Effector memory CD4-positive, alpha-beta T cell (primary cell): ENCODE measurements at regions not wholly inside any gene's neighbourhood (a gene's known extent, or its start where the extent isn't known, plus 50 kb on each side); places are given as distances from the start of the nearest gene placed in this dataset.

ENCODE experiments used
- DNase-seq, 3 donors: peaks; one replicate each; pipeline ENCODE4 v3.0.0-alpha.2; 2020
- H3K27ac ChIP-seq: 2 replicates; pipeline ENCODE4 v1.7.0; 2013; ENCODE audit warnings: mild to moderate bottlenecking, low read length, moderate library complexity; ENCODE audit not compliant: insufficient read depth, poor library complexity, severe bottlenecking
- H3K27me3 ChIP-seq: replicated peaks from 2 replicates; pipeline ENCODE4 v1.7.0; 2013; ENCODE audit warnings: mild to moderate bottlenecking, low read length; ENCODE audit not compliant: insufficient read depth, control insufficient read depth, poor library complexity, severe bottlenecking
- H3K36me3 ChIP-seq: 2 replicates; pipeline ENCODE4 v1.7.0; 2013; ENCODE audit warnings: mild to moderate bottlenecking, low read length, moderate library complexity; ENCODE audit not compliant: control insufficient read depth, insufficient read depth
- H3K4me1 ChIP-seq: 2 replicates; pipeline ENCODE4 v1.7.0; 2013; ENCODE audit warnings: low read length, mild to moderate bottlenecking; ENCODE audit not compliant: control insufficient read depth, insufficient read depth, poor library complexity, severe bottlenecking
- H3K4me3 ChIP-seq: 2 replicates; pipeline ENCODE4 v1.7.0; 2013; ENCODE audit warnings: low read length, low read depth, mild to moderate bottlenecking; ENCODE audit not compliant: insufficient read depth, poor library complexity, severe bottlenecking
- H3K9me3 ChIP-seq: 2 replicates; pipeline ENCODE4 v1.7.0; 2013; ENCODE audit warnings: mild to moderate bottlenecking, low read length, moderate library complexity; ENCODE audit not compliant: control insufficient read depth

DNA sequence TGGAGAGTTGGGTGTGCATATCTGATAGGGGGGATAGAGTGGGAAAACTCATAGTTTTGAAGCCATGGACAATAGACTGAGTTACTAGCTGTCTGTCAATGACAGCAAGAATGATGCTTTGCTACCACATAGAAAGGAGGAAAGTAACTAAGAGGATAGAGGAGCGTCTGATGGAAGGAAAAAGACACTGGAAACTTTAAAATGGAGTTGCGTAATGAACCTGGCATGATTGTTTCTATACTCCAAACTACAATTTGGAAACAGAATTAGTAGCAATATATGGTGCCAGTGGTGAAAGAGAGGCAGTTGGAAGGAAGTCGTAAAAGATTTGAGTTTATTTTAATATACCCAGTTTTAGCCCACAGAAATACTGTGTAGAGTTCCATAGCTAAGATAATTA is 163.6 kb downstream of the TUSC7 start:
- no peaks in the 10 kb centered on the region for H3K27me3 ChIP-seq
- no peaks in the 10 kb centered on the region for H3K36me3 ChIP-seq
- H3K9me3 ChIP-seq, result no peaks in the 10 kb centered on the region
- no peaks in the 10 kb centered on the region for H3K4me1 ChIP-seq
- H3K27ac ChIP-seq, result no peak overlapping the region
- no peak for DNase-seq
- H3K4me3 ChIP-seq, result no peak overlapping the region

DNA sequence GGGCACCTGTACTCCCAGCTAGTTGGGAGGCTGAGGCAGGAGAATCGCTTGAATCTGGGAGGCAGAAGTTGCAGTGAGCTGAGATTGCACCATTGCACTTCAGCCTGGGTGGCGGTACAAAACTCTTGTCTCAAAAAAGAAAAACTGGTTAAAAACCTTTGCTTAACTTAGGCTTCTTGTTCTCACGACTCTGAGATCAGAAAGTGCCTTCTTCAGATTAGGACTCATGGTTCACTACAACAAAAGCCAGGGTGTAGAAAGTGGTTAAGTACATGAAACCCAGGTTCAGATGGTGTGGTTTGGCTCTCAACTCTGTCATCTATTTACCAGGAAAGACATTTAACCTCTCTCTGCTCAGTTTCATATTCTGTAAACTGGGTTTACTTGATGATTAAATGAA is 168.4 kb downstream of the TUSC7 start:
- H3K36me3 ChIP-seq, result no peaks in the 10 kb centered on the region
- H3K27me3 ChIP-seq, result no peaks in the 10 kb centered on the region
- no peak for DNase-seq
- no peak overlapping the region for H3K27ac ChIP-seq
- no peak overlapping the region for H3K4me3 ChIP-seq
- no peaks in the 10 kb centered on the region for H3K4me1 ChIP-seq
- no peaks in the 10 kb centered on the region for H3K9me3 ChIP-seq

DNA sequence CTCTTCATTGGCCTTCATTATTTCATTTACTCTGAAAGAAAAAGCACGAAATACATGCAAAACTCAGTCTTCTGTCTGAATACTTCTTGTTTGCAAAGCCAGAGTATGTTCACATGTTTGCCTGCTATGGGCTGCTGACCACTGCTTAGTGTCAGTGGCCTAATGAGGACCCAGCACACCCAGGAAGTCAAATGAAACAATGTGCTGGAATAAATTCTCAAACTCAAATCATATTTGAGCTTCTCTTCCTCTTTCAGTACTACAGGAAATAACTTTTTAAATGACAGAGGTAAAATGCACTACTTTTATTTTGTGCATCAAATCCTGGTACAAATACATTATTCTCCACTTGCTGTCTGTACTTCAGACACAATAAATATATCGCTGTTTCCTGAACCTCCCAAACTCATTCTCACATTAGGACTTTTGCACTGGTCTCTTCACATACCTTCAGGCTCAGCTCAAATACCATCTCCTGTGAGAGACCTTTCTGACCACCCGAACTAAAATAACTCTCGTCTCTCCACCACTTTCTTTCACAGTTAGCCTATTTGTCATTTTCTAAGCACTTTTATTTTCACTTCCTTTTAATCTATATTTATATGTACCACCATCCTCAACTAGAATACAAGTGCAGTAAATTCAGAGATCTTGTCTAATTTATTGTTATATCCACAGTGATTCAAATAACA is 176.8 kb downstream of the TUSC7 start:
- no peaks in the 10 kb centered on the region for H3K36me3 ChIP-seq
- H3K27me3 ChIP-seq, result no peaks in the 10 kb centered on the region
- H3K9me3 ChIP-seq, result no peaks in the 10 kb centered on the region
- H3K4me1 ChIP-seq, result no peaks in the 10 kb centered on the region
- no peak overlapping the region for H3K27ac ChIP-seq
- DNase-seq, result no peak
- H3K4me3 ChIP-seq, result no peak overlapping the region

DNA sequence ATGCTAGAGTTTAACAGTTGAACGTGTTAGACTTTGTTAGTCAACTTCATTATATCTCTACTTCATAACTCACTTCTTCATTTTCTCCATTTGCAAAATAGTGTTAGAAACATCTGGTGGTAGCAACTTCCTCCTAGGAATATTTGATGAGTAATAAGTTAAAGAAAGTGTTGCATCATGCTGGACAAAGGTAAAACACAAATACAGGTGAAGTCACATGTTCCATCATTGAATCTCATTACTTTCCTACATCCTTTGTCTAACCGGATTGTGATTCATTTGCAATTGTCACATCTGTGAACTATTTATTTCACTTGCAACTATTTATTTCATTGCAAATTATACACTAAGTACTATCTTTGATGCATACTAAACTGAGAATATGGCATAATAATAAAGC is 186.5 kb downstream of the TUSC7 start:
- no peak for DNase-seq
- H3K36me3 ChIP-seq, result no peaks in the 10 kb centered on the region
- no peaks in the 10 kb centered on the region for H3K9me3 ChIP-seq
- H3K27me3 ChIP-seq, result no peaks in the 10 kb centered on the region
- H3K4me1 ChIP-seq, result no peaks in the 10 kb centered on the region
- H3K4me3 ChIP-seq, result no peak overlapping the region
- H3K27ac ChIP-seq, result no peak overlapping the region

DNA sequence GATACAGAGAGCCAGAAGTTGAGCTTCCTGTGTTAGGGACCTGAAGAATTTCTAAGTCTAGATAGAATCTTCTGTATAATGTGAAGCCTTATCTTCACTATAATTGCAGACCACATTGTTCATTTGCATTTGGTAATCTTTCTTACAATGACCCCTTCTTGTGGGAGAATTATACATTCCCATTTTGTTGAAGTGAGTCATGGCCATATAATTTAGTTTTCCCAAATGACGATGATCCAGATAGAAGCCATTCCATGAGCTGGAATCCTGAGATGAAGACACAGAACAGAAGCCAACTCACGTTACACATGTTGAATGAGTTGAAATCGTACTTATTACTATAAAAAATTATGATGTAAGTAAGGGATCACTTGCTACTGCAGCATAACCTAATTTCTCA is 187.8 kb downstream of the TUSC7 start:
- no peak overlapping the region for H3K27ac ChIP-seq
- H3K4me3 ChIP-seq, result no peak overlapping the region
- no peaks in the 10 kb centered on the region for H3K9me3 ChIP-seq
- H3K27me3 ChIP-seq, result no peaks in the 10 kb centered on the region
- no peak for DNase-seq
- H3K36me3 ChIP-seq, result no peaks in the 10 kb centered on the region
- H3K4me1 ChIP-seq, result no peaks in the 10 kb centered on the region

DNA sequence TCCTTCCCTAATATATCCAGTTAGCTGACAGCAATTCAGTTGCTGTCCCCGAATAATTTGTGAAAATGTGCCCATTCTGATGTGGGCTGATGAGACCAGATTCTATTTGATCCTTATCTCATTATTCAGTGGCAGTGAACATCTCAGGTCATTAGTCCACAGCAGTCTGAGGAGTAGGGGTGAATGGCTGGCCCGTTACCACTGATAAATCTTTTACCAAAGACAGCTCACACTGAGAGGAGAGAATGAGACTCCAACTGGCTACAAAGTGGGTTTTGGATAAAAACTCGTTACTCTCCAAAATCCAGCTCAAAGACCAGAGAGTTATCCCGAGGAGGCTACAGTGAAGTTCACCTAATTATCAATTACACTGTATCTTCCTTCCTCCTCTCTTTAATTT is 189.7 kb downstream of the TUSC7 start:
- no peaks in the 10 kb centered on the region for H3K27me3 ChIP-seq
- DNase-seq, result no peak
- H3K27ac ChIP-seq, result no peak overlapping the region
- no peaks in the 10 kb centered on the region for H3K9me3 ChIP-seq
- H3K36me3 ChIP-seq, result no peaks in the 10 kb centered on the region
- H3K4me1 ChIP-seq, result no peaks in the 10 kb centered on the region
- no peak overlapping the region for H3K4me3 ChIP-seq

DNA sequence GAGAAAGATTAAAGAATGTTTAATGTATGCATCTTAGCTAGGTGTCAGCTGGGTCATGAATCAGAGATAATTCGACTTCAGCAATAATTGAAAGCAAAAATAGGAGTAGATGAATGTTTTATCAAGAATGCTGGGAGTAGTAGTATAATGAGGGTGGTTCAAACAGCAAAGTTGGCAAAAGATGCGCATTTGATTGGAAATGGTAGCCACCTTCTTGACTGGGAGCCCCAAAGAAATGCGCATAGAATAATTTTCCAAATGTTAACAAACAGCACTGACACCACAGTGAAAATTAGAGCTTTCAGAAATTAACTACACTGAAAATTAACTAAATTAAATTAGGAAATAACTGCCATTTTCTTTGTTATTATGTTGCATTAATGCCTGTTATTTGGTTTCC is 195.8 kb downstream of the TUSC7 start:
- no peak for DNase-seq
- H3K9me3 ChIP-seq, result no peaks in the 10 kb centered on the region
- no peak overlapping the region for H3K4me3 ChIP-seq
- no peaks in the 10 kb centered on the region for H3K36me3 ChIP-seq
- no peak overlapping the region for H3K27ac ChIP-seq
- H3K4me1 ChIP-seq, result no peaks in the 10 kb centered on the region
- H3K27me3 ChIP-seq, result no peaks in the 10 kb centered on the region

DNA sequence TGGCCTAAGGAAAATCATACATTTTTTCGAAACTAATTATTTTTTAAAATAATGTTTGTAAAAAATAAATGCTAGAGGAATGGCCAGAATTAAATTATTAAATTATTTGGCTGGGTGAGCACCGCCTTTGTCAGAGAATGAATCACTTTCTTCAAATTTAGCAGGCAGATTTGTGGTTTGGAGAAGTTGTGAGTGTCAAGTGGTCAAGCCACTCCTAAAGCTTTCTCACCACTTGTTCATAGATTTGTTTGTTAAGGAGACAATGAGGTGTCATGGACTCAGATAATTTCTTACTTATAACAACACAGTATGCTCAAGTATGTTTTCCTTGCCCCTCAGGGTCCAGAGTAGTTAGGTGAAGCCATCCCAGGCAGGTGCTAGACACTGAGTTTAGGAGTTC is 196.2 kb downstream of the TUSC7 start:
- Histone ChIP-seq H3K36me3 (no peaks in the 10 kb centered on the region), H3K27me3 (no peaks in the 10 kb centered on the region), H3K4me3 (no peak overlapping the region), H3K9me3 (no peaks in the 10 kb centered on the region), H3K4me1 (no peaks in the 10 kb centered on the region), H3K27ac (no peak overlapping the region)
- no peak for DNase-seq

DNA sequence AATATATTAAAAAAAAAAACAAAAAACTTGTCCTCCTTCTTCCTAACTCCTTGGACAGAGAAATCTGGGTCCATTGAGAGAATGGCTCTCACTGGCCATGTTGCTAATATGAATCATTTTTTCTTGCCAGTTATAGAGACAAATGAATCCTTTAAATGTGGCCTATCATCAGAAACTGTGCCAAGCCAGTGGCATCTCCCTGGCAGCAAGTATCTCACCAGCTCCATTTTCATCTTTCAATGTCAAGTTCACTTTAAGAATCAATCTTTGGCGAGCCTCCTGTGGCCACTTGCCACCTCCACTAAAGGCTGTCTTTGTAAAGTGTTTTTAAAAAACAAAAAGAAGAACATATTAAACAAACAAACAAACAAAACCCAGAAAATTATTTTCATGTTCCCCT is 202.5 kb downstream of the TUSC7 start:
- Histone ChIP-seq H3K27ac (no peak overlapping the region), H3K9me3 (no peaks in the 10 kb centered on the region), H3K4me1 (no peaks in the 10 kb centered on the region), H3K36me3 (no peaks in the 10 kb centered on the region), H3K4me3 (no peak overlapping the region), H3K27me3 (no peaks in the 10 kb centered on the region)
- no peak for DNase-seq

DNA sequence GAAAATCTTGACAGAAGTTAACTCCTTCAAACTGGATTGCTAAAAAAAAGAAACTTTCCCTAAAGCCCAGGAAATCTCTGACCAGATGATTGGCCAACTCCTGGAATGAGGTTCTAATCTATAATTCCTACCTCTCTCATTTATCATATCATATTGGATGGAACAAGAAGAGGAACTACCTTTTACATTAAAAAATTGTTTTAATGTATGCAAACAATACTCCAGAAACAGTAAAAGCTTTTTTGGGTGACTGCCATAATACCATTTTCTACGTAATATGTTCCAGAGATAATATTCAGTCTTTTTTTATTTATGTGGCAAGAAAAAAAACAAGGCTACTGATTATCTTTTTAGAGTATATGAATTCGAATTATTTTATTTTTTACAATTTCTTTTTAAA is 204.4 kb downstream of the TUSC7 start:
- H3K4me1 ChIP-seq, result no peaks in the 10 kb centered on the region

More for the DNA sequence above, 204.4 kb downstream of the TUSC7 start:
- no peak for DNase-seq
- no peaks in the 10 kb centered on the region for H3K9me3 ChIP-seq
- no peak overlapping the region for H3K27ac ChIP-seq
- no peak overlapping the region for H3K4me3 ChIP-seq
- no peaks in the 10 kb centered on the region for H3K27me3 ChIP-seq
- no peaks in the 10 kb centered on the region for H3K36me3 ChIP-seq
